GM19468 (cell line): ENCODE measurements at regions not wholly inside any gene's neighbourhood (a gene's known extent, or its start where the extent isn't known, plus 50 kb on each side); places are given as distances from the start of the nearest gene placed in this dataset.

ENCODE experiments used
- ATAC-seq: cut with Tn5 transposase; IDR thresholded peaks from one replicate; pipeline ENCODE4 v1.9.1; 2021; ENCODE audit warnings: mild to moderate bottlenecking, moderate library complexity, moderate number of reproducible peaks; ENCODE audit not compliant: unreplicated experiment; ENCODE audit errors: extremely low read depth

- ATAC-seq, result no peak
These were observed 206.1 kb downstream of the TLE3 start for GRCh38 chr15:69891606-69892005.

GRCh38 chr15:69892351-69892750, 205.4 kb downstream of the TLE3 start:
- ATAC-seq, result no peak

GRCh38 chr15:69893086-69893485, 204.6 kb downstream of the TLE3 start:
- ATAC-seq, result no peak

GRCh38 chr15:69893863-69894262, 203.9 kb downstream of the TLE3 start:
- ATAC-seq, result no peak

- ATAC-seq, result no peak
These were observed 202.5 kb downstream of the TLE3 start for GRCh38 chr15:69895202-69895601.

GRCh38 chr15:69896606-69897005, 201.1 kb downstream of the TLE3 start:
- no peak for ATAC-seq

GRCh38 chr15:69897061-69897460, 200.7 kb downstream of the TLE3 start:
- ATAC-seq, result no peak

GRCh38 chr15:69897471-69898237, 200.1 kb downstream of the TLE3 start:
- ATAC-seq, result no peak

GRCh38 chr15:69898243-69898642, 199.5 kb downstream of the TLE3 start:
- no peak for ATAC-seq

GRCh38 chr15:69902414-69903062, 195.2 kb downstream of the TLE3 start:
- ATAC-seq, result no peak

- no peak for ATAC-seq
These were observed 193.9 kb downstream of the TLE3 start for GRCh38 chr15:69903470-69904469.

- ATAC-seq, result no peak
These were observed 191.2 kb downstream of the TLE3 start for GRCh38 chr15:69906256-69907185.

GRCh38 chr15:69908060-69908459, 189.7 kb downstream of the TLE3 start:
- ATAC-seq, result no peak

- ATAC-seq, result no peak
These were observed 188.9 kb downstream of the TLE3 start for GRCh38 chr15:69908590-69909420.

GRCh38 chr15:69909719-69910444, 187.8 kb downstream of the TLE3 start:
- ATAC-seq, result no peak

GRCh38 chr15:69910514-69910913, 187.2 kb downstream of the TLE3 start:
- ATAC-seq, result no peak

- ATAC-seq, result no peak
These were observed 185.6 kb downstream of the TLE3 start for GRCh38 chr15:69912116-69912515.

- no peak for ATAC-seq
These were observed 183.7 kb downstream of the TLE3 start for GRCh38 chr15:69914040-69914439.
